K562 (cell line): ENCODE measurements at regions not wholly inside any gene's neighbourhood (a gene's known extent, or its start where the extent isn't known, plus 50 kb on each side); places are given as distances from the start of the nearest gene placed in this dataset.

Experiments used
- ATAC-seq: fragments of 200-7000 bp; cut with Tn5 transposase; 3 replicates; pipeline ENCODE4 v1.9.1; 2020; ENCODE audit warnings: moderate library complexity
- BruUV-seq: library from RNA; stranded (reverse); fragments of 400-500 nt; replicated peaks from 2 replicates; lab custom pipeline; 2021; lab: Mats Ljungman, UMichigan
- CTCF ChIA-PET: fragments of 300-600 bp; formaldehyde crosslinking; extraction: SDS; loops from one replicate; lab custom pipeline; 2021; ENCODE audit warnings: low intra/inter-chr PET ratio; lab: Yijun Ruan, JAX
- POLR2A ChIA-PET: fragments of 300-600, 350-650 bp; sonication (Branson Sonifier 250); formaldehyde crosslinking; extraction: SDS; loops from one replicate; lab custom pipeline; 2021; ENCODE audit warnings: antibody characterized with exemption, inconsistent platforms; lab: Yijun Ruan, JAX
- DNase-seq, 4 experiments: peaks; one replicate each; pipeline versions ENCODE4 v3.0.0 to v3.0.0-alpha.2; 2011 to 2018; ENCODE audit warnings: low spot score in 3 of 4, mixed read lengths in 3 of 4; ENCODE audit errors: extremely low read depth in 1 of 4
- FAIRE-seq: peaks from 2 replicates; lab custom pipeline; 2011; peaks lifted over from hg19 to GRCh38; lab: Jason Lieb, UNC
- H2AFZ ChIP-seq: 2 replicates; pipeline ENCODE4 v1.6.0; 2011; ENCODE audit warnings: low read depth, low read length, control low read depth, inconsistent platforms
- H3K27ac ChIP-seq: fragments of 200-600 bp; 3 replicates; pipeline ENCODE4 v1.8.0; 2011; ENCODE audit warnings: low read depth, mild to moderate bottlenecking, control low read depth, inconsistent platforms, low read length, moderate library complexity, mixed read lengths; ENCODE audit errors: extremely low read depth
- H3K27me3 ChIP-seq, 2 experiments: fragments of 300-600 bp in 1 of 2; 2 replicates in 1 of 2; 3 replicates in 1 of 2; pipeline versions ENCODE4 v1.6.0 to v1.8.0; 2011; ENCODE audit warnings: inconsistent platforms in 2 of 2, low read length in 2 of 2, mild to moderate bottlenecking in 1 of 2, mixed read lengths in 1 of 2, moderate library complexity in 1 of 2; ENCODE audit not compliant: control insufficient read depth in 2 of 2, insufficient read depth in 2 of 2
- H3K36me3 ChIP-seq: fragments of 300-600 bp; 3 replicates; pipeline ENCODE4 v1.8.0; 2011; ENCODE audit warnings: mild to moderate bottlenecking, low read length, inconsistent platforms; ENCODE audit not compliant: control insufficient read depth, insufficient read depth
- H3K4me1 ChIP-seq, 2 experiments: fragments of 200-600 bp in 1 of 2; replicated peaks in 1 of 2; 2 replicates in 1 of 2; 3 replicates in 1 of 2; pipeline versions ENCODE4 v1.5.1 to v1.8.0; 2011; ENCODE audit warnings: inconsistent platforms in 2 of 2, low read length in 2 of 2, mild to moderate bottlenecking in 1 of 2, mixed read lengths in 1 of 2, moderate library complexity in 1 of 2; ENCODE audit not compliant: control insufficient read depth in 2 of 2, insufficient read depth in 2 of 2
- H3K4me2 ChIP-seq: 2 replicates; pipeline ENCODE4 v1.6.1; 2011; ENCODE audit warnings: low read length, control low read depth, inconsistent platforms, mixed read lengths; ENCODE audit not compliant: insufficient read depth
- H3K4me3 ChIP-seq: fragments of 200-600 bp; sonication (generic), shearing (Covaris generic); 2 replicates; pipeline ENCODE4 v1.5.1; 2016; ENCODE audit warnings: control low read depth, inconsistent platforms
- H3K79me2 ChIP-seq: fragments of 200-600 bp; 3 replicates; pipeline ENCODE4 v1.8.0; 2011; ENCODE audit warnings: low read length, inconsistent platforms; ENCODE audit not compliant: control insufficient read depth, insufficient read depth
- H3K9ac ChIP-seq, 2 experiments: 2 replicates each; pipeline versions ENCODE4 v1.6.0 to v1.6.1; 2011; ENCODE audit warnings: low read depth in 2 of 2, low read length in 2 of 2, control low read depth in 1 of 2, inconsistent platforms in 1 of 2, mild to moderate bottlenecking in 1 of 2, mixed read lengths in 1 of 2; ENCODE audit not compliant: insufficient read depth in 1 of 2
- H3K9me1 ChIP-seq: one replicate; pipeline ENCODE4 v1.6.0; 2011; ENCODE audit warnings: inconsistent platforms, mild to moderate bottlenecking, low read length, moderate library complexity; ENCODE audit not compliant: control insufficient read depth, insufficient read depth
- H3K9me3 ChIP-seq: replicated peaks from 2 replicates; pipeline ENCODE4 v1.5.1; 2011; ENCODE audit warnings: low read depth, low read length, inconsistent platforms; ENCODE audit not compliant: control insufficient read depth, insufficient read depth
- H4K20me1 ChIP-seq: replicated peaks from 2 replicates; pipeline ENCODE4 v1.6.1; 2011; ENCODE audit warnings: low read length, inconsistent platforms, mixed read lengths; ENCODE audit not compliant: control insufficient read depth, insufficient read depth
- CBX1 ChIP-seq: sonication (generic); IDR thresholded peaks from 2 replicates; pipeline ENCODE4 v1.6.1; 2016; ENCODE audit warnings: antibody characterized with exemption, low read depth, mild to moderate bottlenecking
- FOXK2 ChIP-seq, 2 experiments: fragments of 450-650 bp; IDR thresholded peaks in 1 of 2; conservative IDR thresholded peaks in 1 of 2; 2 replicates each; pipeline ENCODE4 v1.6.1; 2016; ENCODE audit warnings: low read depth in 2 of 2, mild to moderate bottlenecking in 1 of 2
- ILK ChIP-seq: fragments of 450-650 bp; IDR thresholded peaks from 2 replicates; pipeline ENCODE4 v1.6.1; 2016; ENCODE audit warnings: missing genetic modification characterization, low read depth, mild to moderate bottlenecking, missing compliant biosample characterization, moderate library complexity, borderline replicate concordance
- JUNB ChIP-seq: fragments of 450-650 bp; formaldehyde crosslinking; conservative IDR thresholded peaks from 2 replicates; pipeline ENCODE4 v1.4.0; 2020; ENCODE audit warnings: mild to moderate bottlenecking
- MED1 ChIP-seq: sonication (generic); formaldehyde crosslinking; IDR thresholded peaks from 2 replicates; pipeline ENCODE4 v1.8.1; 2023; ENCODE audit warnings: missing genetic modification reagents, borderline replicate concordance
- PCBP1 ChIP-seq: fragments of 200-400 bp; formaldehyde crosslinking; IDR thresholded peaks from 2 replicates; pipeline ENCODE4 v1.6.1; 2018; ENCODE audit warnings: mild to moderate bottlenecking, low read depth, low read length; ENCODE audit not compliant: poor library complexity, severe bottlenecking
- PHF21A ChIP-seq: fragments of 450-650 bp; IDR thresholded peaks from 2 replicates; pipeline ENCODE4 v1.6.1; 2017; ENCODE audit warnings: low read depth, borderline replicate concordance
- ZNF134 ChIP-seq: fragments of 250-450 bp; sonication (Bioruptor Pico); conservative IDR thresholded peaks from 2 replicates; pipeline ENCODE4 v1.4.0; 2020
- ZNF175 ChIP-seq: fragments of 200-800 bp; sonication (Bioruptor generic); IDR thresholded peaks from 2 replicates; pipeline ENCODE4 v1.6.1; 2016; ENCODE audit warnings: low read depth, mild to moderate bottlenecking, missing genetic modification characterization, missing compliant biosample characterization
- ZNF408 ChIP-seq: fragments of 250-450 bp; sonication (Bioruptor Pico); IDR thresholded peaks from 2 replicates; pipeline ENCODE4 v1.4.0; 2020; ENCODE audit warnings: low read depth, mild to moderate bottlenecking, moderate library complexity
- WGBS: fragments of 100-300 bp; shearing (Covaris generic); methylation state at CpG from one replicate; pipeline ENCODE4 v1.1.6; 2016; ENCODE audit warnings: low coverage, mixed read lengths; ENCODE audit not compliant: insufficient coverage; ENCODE audit errors: missing lambda C conversion rate; 5-methylcytosine and 5-hydroxymethylcytosine counted together
- in situ Hi-C: fragments of 300-500 bp; cut with MboI; formaldehyde crosslinking; loops from 4 replicates; pipeline ENCODE4 v1.15.0; 2018; ENCODE audit warnings: inconsistent platforms, mixed read lengths
- intact Hi-C: fragments of 100-400 bp; cut with micrococcal nuclease; formaldehyde crosslinking; loops from 2 replicates; pipeline ENCODE4 v1.14.2; 2022
- TF ChIP-seq, protein P1 (sequence below): sonication (generic); formaldehyde crosslinking; IDR thresholded peaks from 2 replicates; pipeline ENCODE4 v1.8.0; 2022; ENCODE audit warnings: missing genetic modification reagents, mild to moderate bottlenecking, borderline replicate concordance

DNA sequence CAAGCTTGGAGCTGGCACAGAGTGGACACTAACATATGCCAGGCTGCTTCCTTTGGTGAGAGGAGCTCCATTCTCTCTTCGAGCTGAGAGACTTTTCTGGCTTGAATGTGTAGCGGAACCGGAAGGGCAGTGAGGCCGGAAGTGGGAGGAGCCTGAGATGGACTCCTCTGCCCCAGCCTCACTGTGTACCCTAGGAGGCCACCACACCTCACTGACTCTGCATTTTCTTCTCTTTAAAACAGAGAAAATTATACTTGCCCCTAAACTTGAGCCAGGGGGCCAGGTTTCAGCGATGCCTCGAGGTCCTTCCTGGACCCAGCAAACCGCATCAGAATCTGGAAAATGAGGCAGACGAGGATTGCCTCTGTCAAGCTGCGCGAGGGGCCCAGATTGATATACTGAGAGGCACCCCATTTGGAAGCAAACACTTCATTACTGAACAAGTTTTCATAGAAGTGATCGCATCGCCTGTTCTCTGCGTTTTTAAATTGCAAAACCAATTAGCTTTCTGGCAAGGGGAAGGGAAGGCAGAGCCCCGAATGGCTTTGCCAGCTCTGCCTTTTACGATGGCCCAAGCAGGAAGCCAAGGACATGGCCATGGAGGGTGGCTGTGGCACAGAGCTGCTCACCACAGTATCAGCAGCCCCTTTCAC is 708.1 kb downstream of the PTPRU start:
- H3K79me2 ChIP-seq: no peaks in the 10 kb centered on the region
- H2AFZ ChIP-seq: peak overlapping the region; percentile 77
- no peaks in the 10 kb centered on the region for H3K4me1 ChIP-seq
- H3K27me3 ChIP-seq: no peaks in the 10 kb centered on the region
- H3K9me1 ChIP-seq: no peaks in the 10 kb centered on the region
- H3K9me3 ChIP-seq: no peaks in the 10 kb centered on the region
- ChIA-PET CTCF (no interaction called here), POLR2A (interaction anchor here (0.6 to 1.6 kb wide), 4 partner anchors 12 to 861 kb away, joined by 3 to 9 read pairs (median 4); no protein-coding TSS in a partner anchor)
- no peak overlapping the region for H3K4me3 ChIP-seq
- ATAC-seq: peak; percentile 95
- no peak overlapping the region for H3K9ac ChIP-seq
- intact Hi-C loops: no loop called here
- peak; percentile 29 to 52 (median 40) for DNase-seq
- peak overlapping the region; percentile 73 for H3K4me2 ChIP-seq
- no peaks in the 10 kb centered on the region for H3K36me3 ChIP-seq
- H4K20me1 ChIP-seq: no peaks in the 10 kb centered on the region
- in situ Hi-C loops: no loop called here
- FAIRE-seq: no peak
- BruUV-seq: no TSS peak
- 9% methylated on average over 15 of the region's 15 CpGs for WGBS
- no peak overlapping the region for H3K27ac ChIP-seq
- TF ChIP-seq ZNF134 (CRISPR knock-in tag) (no peak), ZNF408 (no peak), PCBP1 (no peak), FOXK2 (conservative IDR thresholded peaks at IDR 0.05 in 1 of 2, IDR thresholded peaks at IDR 0.05 in 1 of 2; ENCODE audit: low read depth in 2 of 2) (no peak), ILK (no peak), CBX1 (peak; percentile 61; the same call in 1 of the 2 replicates), PHF21A (no peak), JUNB (CRISPR knock-in tag) (no peak), MED1 (CRISPR knock-in tag) (no peak), ZNF175 (CRISPR knock-in tag) (0 out of 2 replicates have a peak, but pooled peaks have one; percentile 28)
- TF ChIP-seq, protein P1, sequence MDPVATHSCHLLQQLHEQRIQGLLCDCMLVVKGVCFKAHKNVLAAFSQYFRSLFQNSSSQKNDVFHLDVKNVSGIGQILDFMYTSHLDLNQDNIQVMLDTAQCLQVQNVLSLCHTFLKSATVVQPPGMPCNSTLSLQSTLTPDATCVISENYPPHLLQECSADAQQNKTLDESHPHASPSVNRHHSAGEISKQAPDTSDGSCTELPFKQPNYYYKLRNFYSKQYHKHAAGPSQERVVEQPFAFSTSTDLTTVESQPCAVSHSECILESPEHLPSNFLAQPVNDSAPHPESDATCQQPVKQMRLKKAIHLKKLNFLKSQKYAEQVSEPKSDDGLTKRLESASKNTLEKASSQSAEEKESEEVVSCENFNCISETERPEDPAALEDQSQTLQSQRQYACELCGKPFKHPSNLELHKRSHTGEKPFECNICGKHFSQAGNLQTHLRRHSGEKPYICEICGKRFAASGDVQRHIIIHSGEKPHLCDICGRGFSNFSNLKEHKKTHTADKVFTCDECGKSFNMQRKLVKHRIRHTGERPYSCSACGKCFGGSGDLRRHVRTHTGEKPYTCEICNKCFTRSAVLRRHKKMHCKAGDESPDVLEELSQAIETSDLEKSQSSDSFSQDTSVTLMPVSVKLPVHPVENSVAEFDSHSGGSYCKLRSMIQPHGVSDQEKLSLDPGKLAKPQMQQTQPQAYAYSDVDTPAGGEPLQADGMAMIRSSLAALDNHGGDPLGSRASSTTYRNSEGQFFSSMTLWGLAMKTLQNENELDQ (CRISPR knock-in tag): no peak
